Activated T-helper 17 cell treated with anti-CD3 and anti-CD28 coated beads, Interleukin-2, amount 50 U/mL, for 72 hours (primary cell): ENCODE measurements at regions not wholly inside any gene's neighbourhood (a gene's known extent, or its start where the extent isn't known, plus 50 kb on each side); places are given as distances from the start of the nearest gene placed in this dataset.

Source experiments
- ATAC-seq: fragments of 150-1000 bp; cut with Tn5 transposase; replicated peaks from 2 replicates; pipeline ENCODE4 v1.10.0; 2021; ENCODE audit warnings: mild to moderate bottlenecking, moderate library complexity
- H3K27ac Mint-ChIP-seq: one replicate; pipeline ENCODE4 v1.8.0; 2022; ENCODE audit warnings: mixed read lengths
- H3K27me3 Mint-ChIP-seq: one replicate; pipeline ENCODE4 v1.8.0; 2022; ENCODE audit warnings: mixed read lengths
- H3K36me3 Mint-ChIP-seq: one replicate; pipeline ENCODE4 v1.8.0; 2022; ENCODE audit warnings: low read depth, mild to moderate bottlenecking, mixed read lengths
- H3K4me1 Mint-ChIP-seq: one replicate; pipeline ENCODE4 v1.8.0; 2022; ENCODE audit warnings: mixed read lengths
- H3K4me3 Mint-ChIP-seq: one replicate; pipeline ENCODE4 v1.8.0; 2022; ENCODE audit warnings: mild to moderate bottlenecking, mixed read lengths
- H3K9me3 Mint-ChIP-seq: one replicate; pipeline ENCODE4 v1.8.0; 2022; ENCODE audit warnings: mixed read lengths

- no peaks in the 10 kb centered on the region for H3K4me1 Mint-ChIP-seq
- H3K27ac Mint-ChIP-seq: no peak overlapping the region
Measured at GRCh38 chr6:142669471-142670351, 275.3 kb downstream of the HIVEP2 start.

DNA sequence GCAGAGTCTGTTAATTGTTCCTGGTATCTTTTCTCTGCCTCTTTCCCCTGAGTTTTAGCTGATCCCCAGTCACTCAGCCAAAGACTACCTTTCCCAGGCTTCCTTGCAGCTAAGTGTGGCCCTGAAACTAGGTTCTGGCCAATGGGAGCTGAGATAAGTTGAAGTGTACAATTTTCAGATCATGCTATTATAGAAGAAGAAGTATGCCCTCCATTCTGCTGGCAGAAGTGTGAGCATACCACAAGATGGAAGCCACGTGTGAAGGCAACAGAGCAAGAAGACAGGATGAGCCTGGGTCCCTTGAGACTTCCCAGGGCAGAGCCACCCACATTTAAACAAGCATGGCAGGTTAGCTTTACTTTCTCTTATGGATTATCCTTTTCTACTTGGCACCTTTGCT, 273.2 kb downstream of the HIVEP2 start:
- Mint-ChIP-seq H3K27ac (no peak overlapping the region), H3K9me3 (peaks cover 3% of the 10 kb centered on the region), H3K4me1 (no peaks in the 10 kb centered on the region), H3K36me3 (no peaks in the 10 kb centered on the region), H3K4me3 (no peak overlapping the region), H3K27me3 (peaks cover 7% of the 10 kb centered on the region)
- ATAC-seq: no peak

More at GRCh38 chr6:142669471-142670351, 275.3 kb downstream of the HIVEP2 start:
- H3K27me3 Mint-ChIP-seq: peaks cover 4% of the 10 kb centered on the region
- no peak for ATAC-seq
- no peak overlapping the region for H3K4me3 Mint-ChIP-seq
- no peaks in the 10 kb centered on the region for H3K36me3 Mint-ChIP-seq
- H3K9me3 Mint-ChIP-seq: peaks cover 3% of the 10 kb centered on the region

- Mint-ChIP-seq H3K27ac (no peak overlapping the region), H3K27me3 (peaks cover 13% of the 10 kb centered on the region), H3K4me3 (no peak overlapping the region), H3K36me3 (no peaks in the 10 kb centered on the region), H3K4me1 (peaks cover 5% of the 10 kb centered on the region), H3K9me3 (peaks cover 3% of the 10 kb centered on the region)
- ATAC-seq: no peak
Measured at GRCh38 chr6:142675517-142675916, 269.5 kb downstream of the HIVEP2 start.

- Mint-ChIP-seq H3K27me3 (peaks cover 13% of the 10 kb centered on the region), H3K27ac (no peak overlapping the region), H3K4me1 (peaks cover 6% of the 10 kb centered on the region), H3K36me3 (no peaks in the 10 kb centered on the region), H3K4me3 (no peak overlapping the region), H3K9me3 (peaks cover 3% of the 10 kb centered on the region)
- no peak for ATAC-seq
Measured at GRCh38 chr6:142676027-142676443, 268.9 kb downstream of the HIVEP2 start.

DNA sequence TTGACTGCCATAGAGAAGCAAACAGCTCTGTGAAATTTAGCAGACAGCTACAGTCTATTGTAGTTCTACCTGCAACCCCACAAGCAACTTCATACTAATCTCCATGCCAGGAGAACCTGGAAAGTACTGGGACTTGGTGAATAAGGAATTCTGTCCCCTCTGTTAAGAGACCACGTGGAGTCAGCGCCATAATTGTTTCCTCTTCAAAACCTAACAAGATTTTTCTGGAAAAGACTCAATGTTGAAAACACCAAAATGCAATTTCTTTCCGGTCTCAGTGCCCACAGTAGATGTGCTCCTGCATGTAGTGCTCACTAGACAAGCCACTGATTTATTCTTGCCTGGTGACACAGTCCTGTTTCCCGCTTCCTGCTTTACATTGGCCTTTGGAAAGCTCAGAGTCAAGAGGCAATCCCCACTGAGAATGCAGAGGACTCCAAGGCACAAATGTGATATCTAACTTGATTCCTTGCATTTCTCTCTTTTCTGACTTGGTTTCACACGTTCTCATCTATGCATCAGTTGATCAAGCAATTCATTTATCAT, 268.3 kb downstream of the HIVEP2 start:
- H3K4me1 Mint-ChIP-seq: peaks cover 6% of the 10 kb centered on the region
- H3K4me3 Mint-ChIP-seq: no peak overlapping the region
- H3K27me3 Mint-ChIP-seq: peaks cover 13% of the 10 kb centered on the region
- no peaks in the 10 kb centered on the region for H3K36me3 Mint-ChIP-seq
- H3K9me3 Mint-ChIP-seq: no peaks in the 10 kb centered on the region
- no peak for ATAC-seq
- no peak overlapping the region for H3K27ac Mint-ChIP-seq

GRCh38 chr6:142679907-142680700, 264.9 kb downstream of the HIVEP2 start:
- Mint-ChIP-seq H3K4me3 (peak overlapping the region; percentile 10), H3K27me3 (peaks cover 8% of the 10 kb centered on the region), H3K9me3 (no peaks in the 10 kb centered on the region), H3K27ac (no peak overlapping the region), H3K36me3 (no peaks in the 10 kb centered on the region), H3K4me1 (peaks cover 6% of the 10 kb centered on the region)
- ATAC-seq: peak; percentile 85

DNA sequence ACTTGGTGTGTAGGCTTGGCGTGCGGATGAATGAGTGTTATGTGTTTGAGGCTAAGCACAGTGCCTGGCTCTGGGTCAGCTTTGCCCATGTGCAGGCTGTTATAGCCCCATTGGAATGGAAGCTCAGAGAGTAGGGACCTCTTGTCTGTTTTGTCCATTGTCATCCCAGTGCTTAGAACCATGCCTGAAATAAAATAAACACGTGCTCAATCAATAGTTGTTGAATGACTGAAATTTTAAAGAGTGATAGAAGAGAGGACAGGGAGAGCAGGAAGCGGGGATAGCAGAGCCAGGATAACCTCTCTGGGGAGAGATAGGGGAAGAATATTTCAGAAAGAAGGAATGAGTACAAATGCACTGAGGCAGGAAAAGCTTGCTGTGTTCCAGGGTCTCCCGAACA, 263.9 kb downstream of the HIVEP2 start:
- no peak overlapping the region for H3K4me3 Mint-ChIP-seq
- H3K27me3 Mint-ChIP-seq: peaks cover 6% of the 10 kb centered on the region
- no peak for ATAC-seq
- peaks cover 6% of the 10 kb centered on the region for H3K4me1 Mint-ChIP-seq
- H3K9me3 Mint-ChIP-seq: no peaks in the 10 kb centered on the region
- H3K36me3 Mint-ChIP-seq: no peaks in the 10 kb centered on the region
- H3K27ac Mint-ChIP-seq: no peak overlapping the region

- Mint-ChIP-seq H3K4me1 (peaks cover 6% of the 10 kb centered on the region), H3K36me3 (no peaks in the 10 kb centered on the region), H3K27me3 (peaks cover 5% of the 10 kb centered on the region), H3K4me3 (no peak overlapping the region), H3K9me3 (no peaks in the 10 kb centered on the region), H3K27ac (no peak overlapping the region)
- ATAC-seq: no peak
Measured at GRCh38 chr6:142682985-142683384, 262.0 kb downstream of the HIVEP2 start.

DNA sequence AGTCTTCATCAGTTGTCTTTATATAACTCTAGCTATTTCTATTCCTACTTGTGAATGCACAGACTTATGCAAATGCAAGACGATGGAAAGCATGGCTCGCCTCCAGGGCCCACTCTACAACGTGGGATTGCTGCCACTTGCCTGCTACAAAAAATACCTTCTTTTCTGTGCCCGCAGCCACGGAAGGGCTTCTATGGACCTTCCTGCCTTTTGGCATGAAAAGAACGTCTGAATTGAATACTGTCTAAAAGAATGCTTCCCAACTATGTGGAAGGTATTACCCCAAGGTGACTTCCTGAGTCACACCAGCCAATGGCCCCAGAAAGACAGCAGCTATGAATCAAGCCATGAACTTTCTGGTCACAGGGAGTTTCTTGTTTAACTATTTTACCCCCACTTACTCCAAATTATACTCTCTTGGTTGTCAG, 261.2 kb downstream of the HIVEP2 start:
- Mint-ChIP-seq H3K4me1 (peaks cover 6% of the 10 kb centered on the region), H3K27me3 (peaks cover 3% of the 10 kb centered on the region), H3K4me3 (no peak overlapping the region), H3K9me3 (no peaks in the 10 kb centered on the region), H3K36me3 (no peaks in the 10 kb centered on the region), H3K27ac (no peak overlapping the region)
- no peak for ATAC-seq

- no peaks in the 10 kb centered on the region for H3K36me3 Mint-ChIP-seq
- no peak for ATAC-seq
- H3K27ac Mint-ChIP-seq: no peak overlapping the region
- H3K27me3 Mint-ChIP-seq: peaks cover 3% of the 10 kb centered on the region
- H3K4me1 Mint-ChIP-seq: peaks cover 6% of the 10 kb centered on the region
- no peaks in the 10 kb centered on the region for H3K9me3 Mint-ChIP-seq
- no peak overlapping the region for H3K4me3 Mint-ChIP-seq
Measured at GRCh38 chr6:142684371-142684770, 260.6 kb downstream of the HIVEP2 start.

DNA sequence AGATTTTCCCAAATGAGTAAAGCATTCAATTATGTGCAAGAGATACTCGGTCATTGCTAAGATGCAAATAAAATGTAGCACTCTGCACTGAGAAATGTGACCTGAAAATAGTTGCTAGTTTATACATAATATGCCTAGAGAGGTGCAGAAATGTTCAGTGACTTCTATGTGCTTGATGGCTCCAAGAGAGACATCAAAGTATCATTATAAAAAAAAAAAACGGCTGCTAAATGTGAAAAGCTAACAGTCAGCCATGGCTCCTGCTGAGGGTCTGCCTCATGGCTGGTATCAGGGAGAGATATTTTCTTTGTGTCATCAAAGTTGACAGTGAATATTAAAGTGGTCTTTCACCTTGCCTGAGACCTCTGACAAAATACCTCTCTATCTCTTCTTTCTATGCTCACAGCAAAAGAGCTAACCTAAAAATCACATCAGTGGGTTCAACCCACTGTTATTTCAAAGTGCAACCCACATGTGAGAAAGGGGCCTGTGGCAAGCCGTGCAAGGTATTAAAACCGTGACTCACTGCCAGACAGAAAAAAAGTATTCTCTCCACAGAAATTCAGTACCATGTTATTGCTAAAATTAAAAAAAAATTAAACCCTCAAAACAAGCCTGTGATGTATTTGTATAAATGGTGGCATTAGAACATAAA, 259.0 kb downstream of the HIVEP2 start:
- no peak overlapping the region for H3K27ac Mint-ChIP-seq
- H3K9me3 Mint-ChIP-seq: no peaks in the 10 kb centered on the region
- H3K36me3 Mint-ChIP-seq: no peaks in the 10 kb centered on the region
- H3K27me3 Mint-ChIP-seq: no peaks in the 10 kb centered on the region
- no peak overlapping the region for H3K4me3 Mint-ChIP-seq
- no peaks in the 10 kb centered on the region for H3K4me1 Mint-ChIP-seq
- no peak for ATAC-seq

GRCh38 chr6:142686507-142686887, 258.5 kb downstream of the HIVEP2 start:
- H3K27ac Mint-ChIP-seq: no peak overlapping the region
- no peaks in the 10 kb centered on the region for H3K9me3 Mint-ChIP-seq
- no peak for ATAC-seq
- no peaks in the 10 kb centered on the region for H3K36me3 Mint-ChIP-seq
- H3K27me3 Mint-ChIP-seq: no peaks in the 10 kb centered on the region
- H3K4me3 Mint-ChIP-seq: no peak overlapping the region
- no peaks in the 10 kb centered on the region for H3K4me1 Mint-ChIP-seq

DNA sequence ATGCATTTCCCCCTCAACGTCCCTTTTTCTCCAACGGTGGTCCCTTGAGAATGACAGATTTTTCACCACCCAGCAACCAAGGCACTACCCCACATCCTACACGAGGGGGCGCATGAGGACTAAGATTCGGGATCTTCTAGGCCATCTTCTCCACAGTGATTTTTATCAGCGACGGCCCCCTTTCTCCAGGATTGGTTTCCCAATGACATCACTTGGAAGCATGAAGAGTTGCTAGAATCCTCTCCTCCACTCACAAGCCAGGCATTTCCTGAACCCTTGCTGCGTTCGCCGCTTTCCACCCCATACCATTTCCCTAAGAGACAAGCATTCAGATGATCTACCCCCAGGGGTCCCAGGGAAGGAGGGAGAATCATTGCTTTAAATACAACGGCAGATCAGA, 252.0 kb downstream of the HIVEP2 start:
- peaks cover 18% of the 10 kb centered on the region for H3K4me1 Mint-ChIP-seq
- H3K36me3 Mint-ChIP-seq: no peaks in the 10 kb centered on the region

GRCh38 chr6:142693441-142693840, 251.5 kb downstream of the HIVEP2 start:
- Mint-ChIP-seq H3K27ac (peak overlapping the region; percentile 53), H3K4me3 (no peak overlapping the region), H3K36me3 (no peaks in the 10 kb centered on the region), H3K9me3 (no peaks in the 10 kb centered on the region), H3K4me1 (peaks cover 18% of the 10 kb centered on the region), H3K27me3 (no peaks in the 10 kb centered on the region)
- ATAC-seq: no peak

More for the DNA sequence above, 252.0 kb downstream of the HIVEP2 start:
- ATAC-seq: peak; percentile 74
- no peaks in the 10 kb centered on the region for H3K9me3 Mint-ChIP-seq
- H3K4me3 Mint-ChIP-seq: no peak overlapping the region
- no peaks in the 10 kb centered on the region for H3K27me3 Mint-ChIP-seq
- peak overlapping the region; percentile 53 for H3K27ac Mint-ChIP-seq
